Natural killer cell treated with Interleukin-12 subunit alpha and Interleukin-12 subunit beta and Interleukin-15 and Interleukin-18, amount 100 ng/mL, for 72 hours (primary cell): ENCODE measurements at regions not wholly inside any gene's neighbourhood (a gene's known extent, or its start where the extent isn't known, plus 50 kb on each side); places are given as distances from the start of the nearest gene placed in this dataset.

ENCODE experiments used
- ATAC-seq, 2 donors: fragments of 150-1000 bp; cut with Tn5 transposase in 1 of 2; sonication (Bioruptor Pico), chemical (Tn5 transposase) in 1 of 2; 2 replicates each; pipeline ENCODE4 v1.10.0; 2021
- DNase-seq: peaks from one replicate; pipeline ENCODE4 v3.0.0; 2022; ENCODE audit warnings: low spot score
- H3K27ac Mint-ChIP-seq, 2 donors: 1 replicate in 1 of 2; 2 replicates in 1 of 2; pipeline ENCODE4 v1.8.0; 2022; ENCODE audit warnings: mixed read lengths in 2 of 2, mild to moderate bottlenecking in 1 of 2, moderate library complexity in 1 of 2
- H3K27me3 Mint-ChIP-seq, 2 donors: 1 replicate in 1 of 2; 2 replicates in 1 of 2; pipeline ENCODE4 v1.8.0; 2022; ENCODE audit warnings: mixed read lengths in 2 of 2
- H3K36me3 Mint-ChIP-seq: one replicate; pipeline ENCODE4 v1.8.0; 2022; ENCODE audit warnings: mixed read lengths
- H3K4me1 Mint-ChIP-seq, 2 donors: 1 replicate in 1 of 2; 2 replicates in 1 of 2; pipeline ENCODE4 v1.8.0; 2022; ENCODE audit warnings: low read depth in 2 of 2, mixed read lengths in 2 of 2, mild to moderate bottlenecking in 1 of 2
- H3K4me3 Mint-ChIP-seq: one replicate; pipeline ENCODE4 v1.8.0; 2022; ENCODE audit warnings: mixed read lengths
- H3K9me3 Mint-ChIP-seq: 2 replicates; pipeline ENCODE4 v1.8.0; 2022; ENCODE audit warnings: mixed read lengths

GRCh38 chr18:42268186-42268725, 313.2 kb downstream of the PIK3C3 start:
- ATAC-seq (no peak), DNase-seq (no peak)
- Mint-ChIP-seq H3K4me1 (no peaks in the 10 kb centered on the region), H3K9me3 (peaks cover 7% of the 10 kb centered on the region), H3K36me3 (no peaks in the 10 kb centered on the region), H3K27ac (no peak overlapping the region), H3K27me3 (no peaks in the 10 kb centered on the region), H3K4me3 (no peak overlapping the region)

DNA sequence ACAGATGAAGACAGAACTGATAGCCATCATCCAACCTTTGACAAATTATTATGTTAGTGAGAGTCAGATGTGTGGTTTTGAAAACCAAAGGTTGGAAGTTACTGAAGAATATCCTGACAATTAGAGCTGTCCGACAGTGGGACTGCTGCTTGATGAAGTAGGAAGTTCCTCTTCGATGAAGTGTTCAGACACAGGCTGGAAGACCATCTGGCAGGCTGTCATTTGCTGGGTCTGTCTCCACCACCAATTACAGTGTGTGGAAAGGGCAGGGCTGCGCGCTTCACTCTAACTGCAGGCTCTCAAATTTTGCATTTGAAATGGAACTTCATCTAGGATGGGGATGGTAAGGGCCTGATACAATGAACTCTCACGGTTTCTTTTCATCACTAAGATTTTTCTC, 313.8 kb downstream of the PIK3C3 start:
- H3K9me3 Mint-ChIP-seq, result peaks cover 7% of the 10 kb centered on the region
- H3K4me3 Mint-ChIP-seq, result no peak overlapping the region
- no peaks in the 10 kb centered on the region for H3K36me3 Mint-ChIP-seq
- H3K4me1 Mint-ChIP-seq, result no peaks in the 10 kb centered on the region
- ATAC-seq (no peak), DNase-seq (no peak)
- no peak overlapping the region for H3K27ac Mint-ChIP-seq
- no peaks in the 10 kb centered on the region for H3K27me3 Mint-ChIP-seq

DNA sequence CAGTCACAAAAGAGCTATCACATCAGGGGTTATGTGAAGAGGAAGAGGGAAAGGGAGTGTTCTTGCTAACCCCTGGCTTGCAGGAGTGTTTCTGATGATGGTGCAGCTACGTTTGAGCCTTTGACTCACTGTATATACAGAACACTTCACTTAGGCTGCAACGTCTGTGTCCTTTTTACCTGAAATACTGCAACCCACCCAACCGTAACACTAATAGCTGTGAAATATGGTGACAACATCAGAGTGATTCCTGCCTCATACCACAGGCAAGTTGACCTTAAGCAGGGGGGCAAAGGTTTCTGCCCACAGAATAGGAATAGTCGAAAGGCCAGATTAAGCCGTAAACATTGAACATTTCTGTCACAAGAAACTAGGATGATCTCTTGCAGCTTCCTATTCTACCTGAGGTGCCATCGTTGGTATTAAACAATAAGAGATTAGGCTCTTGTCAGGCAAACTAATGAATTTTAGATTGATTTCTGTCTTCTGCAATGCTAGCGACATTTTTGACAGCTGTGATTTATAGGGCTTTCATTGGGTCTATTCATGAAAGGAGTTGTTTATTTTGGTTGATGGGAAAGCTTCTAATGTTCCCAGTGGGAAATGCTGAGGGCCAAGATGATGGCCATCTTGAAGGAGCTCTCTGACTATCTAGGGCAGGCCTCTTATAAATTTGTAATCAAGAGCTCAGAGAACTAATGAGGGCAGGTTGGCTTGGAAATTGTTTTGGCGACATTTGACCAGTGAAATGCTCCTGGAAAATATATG, 316.8 kb downstream of the PIK3C3 start:
- H3K27me3 Mint-ChIP-seq, result no peaks in the 10 kb centered on the region
- DNase-seq (no peak), ATAC-seq (no peak)
- H3K4me1 Mint-ChIP-seq, result no peaks in the 10 kb centered on the region
- no peaks in the 10 kb centered on the region for H3K36me3 Mint-ChIP-seq
- H3K4me3 Mint-ChIP-seq, result no peak overlapping the region
- H3K9me3 Mint-ChIP-seq, result peaks cover 7% of the 10 kb centered on the region
- no peak overlapping the region for H3K27ac Mint-ChIP-seq

- Mint-ChIP-seq H3K4me3 (no peak overlapping the region), H3K9me3 (peaks cover 7% of the 10 kb centered on the region), H3K27ac (no peak overlapping the region), H3K36me3 (no peaks in the 10 kb centered on the region), H3K27me3 (no peaks in the 10 kb centered on the region), H3K4me1 (no peaks in the 10 kb centered on the region)
- no peak for DNase-seq
- ATAC-seq, result no peak
Observed at GRCh38 chr18:42274488-42275137, 319.6 kb downstream of the PIK3C3 start.

DNA sequence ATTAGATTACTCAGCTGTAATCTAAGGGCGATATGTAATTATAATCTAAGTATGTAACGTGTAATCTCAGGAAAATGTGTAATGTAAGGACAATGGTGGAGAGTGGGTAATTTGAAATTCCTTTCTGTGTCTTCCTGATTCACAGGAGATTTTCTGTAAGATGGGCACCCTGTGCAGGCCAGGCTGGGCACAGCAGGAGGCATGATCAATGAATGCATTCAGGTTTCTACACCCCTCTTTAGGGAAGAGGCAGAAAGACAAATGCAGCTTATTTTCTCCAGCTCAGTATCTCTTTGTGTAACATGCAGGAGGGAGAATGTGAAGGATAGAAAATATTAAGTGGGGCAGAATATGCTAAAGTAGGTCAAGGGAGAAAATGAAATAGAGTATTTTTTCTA, 320.1 kb downstream of the PIK3C3 start:
- H3K4me3 Mint-ChIP-seq, result no peak overlapping the region
- H3K9me3 Mint-ChIP-seq, result peaks cover 7% of the 10 kb centered on the region
- H3K27ac Mint-ChIP-seq, result no peak overlapping the region
- DNase-seq (no peak), ATAC-seq (no peak)
- no peaks in the 10 kb centered on the region for H3K4me1 Mint-ChIP-seq
- no peaks in the 10 kb centered on the region for H3K36me3 Mint-ChIP-seq
- H3K27me3 Mint-ChIP-seq, result no peaks in the 10 kb centered on the region

DNA sequence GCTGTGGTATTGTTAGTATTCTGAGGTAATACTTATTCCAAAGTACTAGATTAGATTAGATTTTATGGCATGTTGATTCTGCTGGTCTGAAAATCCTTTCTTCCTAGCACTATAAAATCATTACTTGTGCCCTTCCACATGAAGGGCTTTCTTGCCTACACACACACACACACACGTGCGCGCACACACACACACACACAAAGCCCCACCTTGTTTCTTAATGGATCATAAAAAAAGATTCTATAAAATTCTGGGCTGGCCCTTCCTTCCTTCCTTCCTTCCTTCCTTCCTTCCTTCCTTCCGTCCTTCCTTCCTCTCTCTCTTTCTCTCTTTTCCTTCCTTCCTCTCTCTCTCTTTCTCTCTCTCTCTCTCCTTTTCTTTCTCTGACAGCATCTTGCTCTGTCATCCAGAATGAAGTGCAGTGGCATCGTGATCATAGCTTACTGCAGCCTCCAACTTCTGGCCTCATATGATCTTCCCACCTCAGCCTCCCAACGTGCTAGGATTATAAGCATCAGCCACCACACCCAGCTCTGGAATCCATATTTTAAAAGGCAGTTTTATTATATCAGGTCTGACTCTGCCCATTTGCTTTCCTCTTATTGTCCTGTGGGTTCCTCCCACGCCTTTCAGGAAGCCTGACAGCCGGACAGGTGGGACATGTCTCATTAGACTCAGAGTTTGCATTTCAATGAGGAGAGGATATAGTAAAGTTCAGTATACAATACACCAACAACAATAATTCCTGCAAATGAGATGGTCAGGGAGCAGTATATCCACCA, 321.1 kb downstream of the PIK3C3 start:
- Mint-ChIP-seq H3K4me1 (no peaks in the 10 kb centered on the region), H3K36me3 (no peaks in the 10 kb centered on the region), H3K9me3 (peaks cover 7% of the 10 kb centered on the region), H3K27ac (no peak overlapping the region), H3K4me3 (no peak overlapping the region), H3K27me3 (no peaks in the 10 kb centered on the region)
- no peak for DNase-seq
- no peak for ATAC-seq

GRCh38 chr18:42281124-42281523, 326.1 kb downstream of the PIK3C3 start:
- no peaks in the 10 kb centered on the region for H3K27me3 Mint-ChIP-seq
- H3K4me1 Mint-ChIP-seq, result no peaks in the 10 kb centered on the region
- H3K4me3 Mint-ChIP-seq, result no peak overlapping the region
- no peak for ATAC-seq
- H3K9me3 Mint-ChIP-seq, result peaks cover 3% of the 10 kb centered on the region
- no peak overlapping the region for H3K27ac Mint-ChIP-seq
- no peak for DNase-seq
- H3K36me3 Mint-ChIP-seq, result no peaks in the 10 kb centered on the region

GRCh38 chr18:42281851-42282250, 326.8 kb downstream of the PIK3C3 start:
- H3K9me3 Mint-ChIP-seq, result no peaks in the 10 kb centered on the region
- no peak overlapping the region for H3K27ac Mint-ChIP-seq
- H3K4me1 Mint-ChIP-seq, result no peaks in the 10 kb centered on the region
- H3K4me3 Mint-ChIP-seq, result no peak overlapping the region
- ATAC-seq (no peak), DNase-seq (no peak)
- no peaks in the 10 kb centered on the region for H3K27me3 Mint-ChIP-seq
- H3K36me3 Mint-ChIP-seq, result no peaks in the 10 kb centered on the region

- H3K27ac Mint-ChIP-seq, result no peak overlapping the region
- H3K9me3 Mint-ChIP-seq, result no peaks in the 10 kb centered on the region
- DNase-seq, result no peak
- no peaks in the 10 kb centered on the region for H3K27me3 Mint-ChIP-seq
- ATAC-seq, result no peak
- no peaks in the 10 kb centered on the region for H3K4me1 Mint-ChIP-seq
- H3K4me3 Mint-ChIP-seq, result no peak overlapping the region
- H3K36me3 Mint-ChIP-seq, result no peaks in the 10 kb centered on the region
Observed at GRCh38 chr18:42287047-42287446, 332.0 kb downstream of the PIK3C3 start.

- no peak overlapping the region for H3K27ac Mint-ChIP-seq
- no peaks in the 10 kb centered on the region for H3K9me3 Mint-ChIP-seq
- no peaks in the 10 kb centered on the region for H3K4me1 Mint-ChIP-seq
- DNase-seq (no peak), ATAC-seq (no peak)
- no peaks in the 10 kb centered on the region for H3K27me3 Mint-ChIP-seq
- no peak overlapping the region for H3K4me3 Mint-ChIP-seq
- no peaks in the 10 kb centered on the region for H3K36me3 Mint-ChIP-seq
Observed at GRCh38 chr18:42288129-42288528, 333.1 kb downstream of the PIK3C3 start.

DNA sequence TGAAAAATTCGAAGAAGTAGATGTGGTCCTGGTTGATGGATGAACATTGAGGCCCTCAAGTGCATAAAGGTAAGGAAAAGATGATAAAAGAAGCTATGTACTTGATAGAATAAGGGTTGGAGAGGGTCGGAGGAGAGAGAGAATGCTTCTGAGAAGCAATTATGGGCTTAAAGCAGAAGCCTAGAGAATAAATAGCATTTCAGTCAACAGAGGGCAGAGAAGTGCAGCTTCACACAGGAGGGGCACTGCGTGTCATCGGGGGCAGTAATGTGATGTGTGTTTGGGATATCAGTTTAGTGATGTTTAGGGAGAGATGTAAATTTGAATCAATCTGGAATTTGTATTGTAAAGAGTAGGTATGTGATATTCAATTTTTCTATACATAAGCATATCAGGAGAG, 334.5 kb downstream of the PIK3C3 start:
- ATAC-seq (no peak), DNase-seq (no peak)
- Mint-ChIP-seq H3K4me1 (no peaks in the 10 kb centered on the region), H3K4me3 (no peak overlapping the region), H3K27ac (no peak overlapping the region), H3K36me3 (no peaks in the 10 kb centered on the region), H3K27me3 (no peaks in the 10 kb centered on the region), H3K9me3 (no peaks in the 10 kb centered on the region)

GRCh38 chr18:42290318-42291307, 335.6 kb downstream of the PIK3C3 start:
- Mint-ChIP-seq H3K4me1 (no peaks in the 10 kb centered on the region), H3K27ac (no peak overlapping the region), H3K4me3 (no peak overlapping the region), H3K27me3 (no peaks in the 10 kb centered on the region), H3K36me3 (no peaks in the 10 kb centered on the region), H3K9me3 (no peaks in the 10 kb centered on the region)
- ATAC-seq (no peak), DNase-seq (no peak)

DNA sequence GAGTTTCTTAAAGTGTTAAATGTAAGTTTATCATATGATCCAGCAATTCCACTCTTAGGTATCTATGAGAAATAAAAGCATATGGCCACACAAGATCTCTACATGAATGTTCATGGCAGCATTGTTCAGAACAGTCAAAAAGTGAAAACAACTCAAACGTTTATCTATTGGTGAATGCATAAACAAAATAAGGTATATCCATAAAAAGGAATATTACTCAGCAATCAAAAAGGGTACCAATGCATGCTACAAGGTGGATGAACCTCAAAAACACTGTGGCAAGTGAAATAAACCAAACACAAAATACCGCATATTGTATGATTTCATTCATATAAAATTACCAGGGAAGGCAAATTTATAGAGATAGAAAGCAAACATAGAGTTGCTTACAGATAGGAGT, 337.6 kb downstream of the PIK3C3 start:
- Mint-ChIP-seq H3K27me3 (no peaks in the 10 kb centered on the region), H3K36me3 (no peaks in the 10 kb centered on the region), H3K4me3 (no peak overlapping the region), H3K9me3 (no peaks in the 10 kb centered on the region), H3K4me1 (no peaks in the 10 kb centered on the region), H3K27ac (no peak overlapping the region)
- ATAC-seq, result no peak
- DNase-seq, result no peak
